Fibroblast of skin of scalp (primary cell): ENCODE measurements at regions not wholly inside any gene's neighbourhood (a gene's known extent, or its start where the extent isn't known, plus 50 kb on each side); places are given as distances from the start of the nearest gene placed in this dataset.
A peak's percentile ranks its signal among the peaks of the same experiment; 100 is the strongest.
"Not testable (repeated sequence)": the region's sequence is repeated elsewhere in the genome, so short reads cannot be mapped to it uniquely, and the experiment has no call there.

Source experiments
- DNase-seq: peaks from one replicate; pipeline ENCODE4 v3.0.0-alpha.2; 2013

DNA sequence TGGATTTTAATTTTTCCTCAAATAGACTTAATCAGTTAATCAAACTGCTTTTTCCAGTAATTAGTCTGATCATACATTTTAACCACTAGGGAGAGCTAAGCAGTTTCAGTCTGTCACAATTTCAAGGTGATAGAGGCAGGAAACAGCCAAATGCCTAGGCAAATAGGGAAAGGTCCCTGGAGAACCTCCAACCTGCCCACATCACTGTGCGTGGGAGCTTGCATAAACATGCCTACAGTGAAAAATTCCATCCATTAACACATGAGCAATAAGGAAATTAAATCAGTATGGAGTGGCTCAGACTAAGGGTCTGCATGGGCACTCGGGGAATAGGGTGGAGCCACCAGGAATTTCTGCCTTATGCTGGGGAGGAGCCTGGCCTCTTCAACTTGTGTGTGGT is 74.6 kb downstream of the AASDHPPT start:
- peak; percentile 24 for DNase-seq

DNA sequence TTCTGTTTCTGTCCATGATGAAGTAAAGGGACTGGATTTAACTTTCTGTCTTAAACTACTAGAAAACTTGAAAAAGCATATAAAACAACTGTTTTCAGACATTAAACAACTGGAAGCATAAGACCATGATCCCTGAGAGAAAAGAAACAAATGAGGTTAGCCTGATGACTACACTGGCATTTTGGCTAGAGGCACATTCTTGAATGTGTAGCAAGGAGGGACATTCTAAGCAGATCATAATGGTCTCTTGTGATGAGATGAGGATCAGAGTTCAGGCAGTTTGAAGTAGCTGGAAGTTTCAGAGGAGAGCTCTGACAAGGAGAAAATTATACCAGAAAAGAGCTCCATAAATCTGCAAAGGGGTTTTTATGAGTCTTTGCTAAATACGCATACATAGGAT is 75.4 kb downstream of the AASDHPPT start:
- DNase-seq, result peak; percentile 11

DNA sequence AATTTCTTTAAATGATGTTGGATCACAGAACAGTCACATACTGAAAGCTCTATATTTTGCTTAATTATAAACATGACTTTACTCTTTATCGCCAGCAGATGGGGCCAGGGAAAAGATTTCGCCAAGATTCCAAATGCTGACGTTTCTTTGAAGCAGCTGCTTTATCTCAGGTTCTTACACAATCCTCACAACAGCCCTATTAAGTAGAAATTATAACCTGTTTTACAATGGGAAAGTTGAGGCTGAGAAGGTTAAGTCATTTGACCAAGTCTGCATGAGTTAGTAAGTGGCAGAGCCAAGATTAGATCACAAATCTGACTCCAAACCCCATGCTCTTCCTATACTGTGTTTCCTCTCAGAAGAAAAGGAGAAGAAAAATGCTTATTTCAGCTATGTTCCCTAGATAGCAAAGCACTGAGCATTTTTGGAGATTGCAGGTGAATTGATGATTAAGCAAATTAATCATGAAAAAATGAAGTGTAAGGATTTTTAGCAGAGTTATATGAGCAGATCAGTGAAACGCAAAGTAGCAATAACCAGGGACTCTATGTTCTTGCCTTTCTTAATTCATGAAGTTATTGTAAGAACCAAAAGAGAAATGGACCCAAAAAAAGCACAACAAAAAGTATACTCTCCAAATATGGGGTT is 79.0 kb downstream of the AASDHPPT start:
- peak; percentile 53 for DNase-seq

DNA sequence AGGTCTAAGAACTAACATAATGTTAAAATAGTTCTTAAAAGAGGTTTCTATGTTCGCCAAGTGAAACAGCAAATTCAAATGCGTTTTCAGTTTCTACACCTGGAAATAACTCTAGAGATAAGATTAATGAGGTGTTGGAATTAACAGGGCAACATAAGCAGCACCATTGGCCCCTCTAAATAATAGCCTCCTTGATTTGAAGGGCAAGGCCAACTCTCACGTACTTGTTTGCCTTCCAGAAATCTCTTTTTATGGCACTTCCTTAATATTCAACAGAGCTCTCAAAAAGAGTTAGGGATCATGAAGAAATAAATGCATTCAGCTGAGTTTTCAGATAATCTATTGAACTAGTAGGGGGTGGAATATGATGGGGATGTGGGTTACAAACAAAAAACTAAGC is 80.9 kb downstream of the AASDHPPT start:
- no peak for DNase-seq

DNA sequence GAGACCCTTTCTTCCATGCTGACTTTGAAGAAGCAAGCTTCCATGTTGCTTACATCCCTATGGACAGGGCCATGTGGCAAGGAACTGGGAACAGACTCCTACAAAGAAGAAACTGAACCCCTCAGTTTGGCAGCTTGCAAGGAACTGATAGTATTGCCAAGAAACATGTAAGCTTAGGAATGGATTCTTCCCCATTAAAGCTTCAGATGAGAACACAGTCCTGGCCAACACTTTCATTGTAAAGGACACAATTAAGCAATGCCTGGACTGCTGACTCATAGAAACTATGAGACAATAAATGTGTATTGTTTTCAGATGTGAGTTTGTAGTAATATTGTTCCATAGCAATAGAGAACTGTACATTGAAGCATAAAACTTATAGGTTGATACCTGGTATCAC is 82.4 kb downstream of the AASDHPPT start:
- no peak for DNase-seq

DNA sequence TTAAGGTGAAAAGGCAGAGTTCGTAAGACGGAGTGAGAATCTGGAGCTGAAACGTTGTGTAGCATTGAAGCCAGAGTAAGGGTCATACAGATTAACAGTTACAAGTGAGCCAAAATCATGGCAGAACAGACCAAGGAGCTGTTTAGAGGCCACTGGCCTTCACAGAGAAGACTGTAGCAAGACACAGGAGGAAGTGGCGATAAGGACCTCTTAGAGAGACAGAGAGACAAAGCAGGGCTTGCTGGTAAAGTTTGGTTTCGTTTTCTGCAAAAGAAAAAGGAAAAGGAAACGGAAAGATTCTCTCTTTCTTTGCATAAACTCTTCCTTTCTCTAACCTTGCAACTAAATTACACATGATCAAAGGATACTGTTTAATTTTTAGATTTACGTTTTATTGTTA is 83.0 kb downstream of the AASDHPPT start:
- no peak for DNase-seq

DNA sequence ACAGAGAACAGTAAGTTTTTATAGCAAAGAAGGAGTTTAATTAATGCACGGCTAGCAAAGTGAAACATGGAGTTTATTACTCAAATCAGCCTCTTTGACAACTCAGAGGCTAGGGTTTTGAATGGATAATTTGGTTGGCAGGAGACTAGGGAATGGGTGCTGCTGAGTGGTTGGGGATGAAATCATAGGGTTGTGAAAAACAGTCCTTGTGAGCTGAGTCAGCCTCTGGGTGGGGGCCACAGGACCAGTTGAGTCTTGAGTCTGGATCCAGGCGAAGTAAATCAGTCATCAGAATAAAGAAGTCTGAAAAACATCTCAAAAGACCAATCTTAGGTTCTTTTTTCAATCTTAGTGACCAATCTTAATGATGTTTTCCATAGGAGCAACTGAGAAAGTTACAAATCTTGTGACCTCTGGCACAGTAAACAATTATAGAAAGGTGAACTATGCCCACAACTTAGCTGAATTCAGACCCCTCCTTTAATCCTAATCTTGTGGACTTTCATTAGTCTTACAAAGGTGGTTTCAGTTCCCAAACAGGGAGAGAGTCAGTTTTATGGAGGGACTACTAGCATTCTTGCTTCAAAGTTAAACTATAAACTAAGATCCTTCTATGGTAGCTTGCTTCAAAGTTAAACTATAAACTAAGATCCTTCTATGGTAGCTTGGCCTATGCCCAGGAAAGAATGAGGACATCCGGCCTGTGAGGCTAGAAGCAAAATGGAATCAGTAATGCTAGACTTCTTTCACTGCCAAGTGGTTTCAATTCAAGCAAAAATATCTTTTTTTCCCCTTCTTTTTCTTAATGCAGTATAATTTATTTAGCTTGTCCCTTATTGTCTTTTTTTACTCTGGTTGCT is 84.5 kb downstream of the AASDHPPT start:
- no peak for DNase-seq

DNA sequence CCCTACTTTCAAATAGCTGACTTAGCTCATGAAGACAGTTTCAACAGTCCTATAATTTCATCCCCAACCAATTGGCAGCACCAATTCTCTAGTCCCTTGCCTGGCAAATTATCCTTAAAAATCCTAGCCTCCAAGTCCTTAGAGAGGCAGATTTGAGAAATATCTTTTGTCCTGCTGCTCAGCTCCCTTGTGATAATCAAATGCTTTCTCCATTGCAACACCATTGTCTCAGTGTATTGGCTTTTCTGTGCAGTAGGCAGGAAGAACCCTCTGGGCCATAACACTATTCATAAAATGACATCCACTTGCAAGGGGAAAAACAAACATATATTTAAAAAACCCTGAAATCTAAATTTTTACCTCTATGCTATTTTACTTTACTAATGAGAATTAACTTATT is 89.6 kb downstream of the AASDHPPT start:
- DNase-seq, result no peak

DNA sequence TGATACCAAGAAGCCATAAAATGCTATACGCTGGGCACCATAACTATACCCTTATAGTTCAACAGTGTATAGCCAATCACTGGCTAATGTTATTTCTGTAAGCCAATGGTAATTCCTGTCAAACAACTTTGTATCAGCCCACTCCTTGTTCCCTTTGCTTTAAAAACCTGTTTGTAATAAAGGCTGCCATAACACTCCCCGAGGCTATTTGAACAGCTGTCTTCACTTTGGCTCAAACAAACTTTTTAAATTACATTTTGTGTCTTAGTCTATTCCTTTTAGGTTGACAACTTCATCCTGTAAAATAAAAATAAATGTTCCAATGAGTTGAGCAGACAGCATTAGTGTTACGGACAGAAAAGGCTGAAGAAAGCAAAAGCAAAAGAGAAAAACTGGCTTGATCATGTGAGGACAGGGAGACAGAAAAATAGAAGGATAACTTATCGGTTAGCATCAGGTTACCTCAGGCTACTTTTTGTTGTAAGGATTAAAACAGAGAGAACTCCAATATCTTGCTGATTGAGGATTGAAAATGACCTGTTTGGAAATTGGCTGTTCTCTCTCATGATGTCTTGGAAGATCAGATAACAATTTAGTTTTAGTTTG is 95.0 kb downstream of the AASDHPPT start:
- DNase-seq, result peak; percentile 32

DNA sequence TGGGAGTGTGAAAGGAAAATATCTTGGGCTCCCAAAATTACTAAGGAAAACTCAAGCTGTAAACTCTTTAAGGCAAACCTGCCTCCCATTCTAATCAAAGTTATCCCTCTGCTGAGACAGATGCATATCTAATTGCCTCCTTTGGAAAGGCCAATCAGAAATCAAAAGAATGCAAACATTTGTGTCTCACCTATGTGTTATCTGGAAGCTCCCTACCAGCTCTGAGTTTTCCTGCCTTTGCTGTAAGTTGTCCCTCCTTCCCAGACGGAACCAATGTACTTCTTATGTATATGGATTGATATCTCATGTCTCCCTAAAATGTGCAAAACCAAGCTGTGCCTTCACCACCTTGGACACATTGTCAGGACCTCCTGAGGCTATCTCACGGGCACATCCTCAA is 95.8 kb downstream of the AASDHPPT start:
- DNase-seq, result no peak

DNA sequence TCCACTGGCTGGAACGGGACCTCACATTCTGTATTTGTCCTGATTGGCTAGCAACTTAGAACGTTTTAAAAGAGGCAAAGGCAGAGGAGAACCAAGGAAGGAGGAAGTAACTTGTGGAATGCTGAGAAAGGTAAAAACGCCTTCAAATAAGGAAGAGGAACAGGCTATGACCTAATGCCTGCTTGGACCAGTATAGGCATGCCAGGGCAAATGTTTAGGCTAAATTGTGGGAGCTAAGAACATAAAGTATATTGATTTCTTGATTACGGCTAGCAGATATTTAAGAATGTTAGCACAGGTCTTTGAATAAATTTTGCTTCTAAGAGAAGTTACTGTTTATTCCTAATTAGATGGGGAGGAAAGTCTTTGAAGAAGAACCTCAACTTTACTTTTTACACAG is 96.5 kb downstream of the AASDHPPT start:
- not testable (repeated sequence) for DNase-seq

DNA sequence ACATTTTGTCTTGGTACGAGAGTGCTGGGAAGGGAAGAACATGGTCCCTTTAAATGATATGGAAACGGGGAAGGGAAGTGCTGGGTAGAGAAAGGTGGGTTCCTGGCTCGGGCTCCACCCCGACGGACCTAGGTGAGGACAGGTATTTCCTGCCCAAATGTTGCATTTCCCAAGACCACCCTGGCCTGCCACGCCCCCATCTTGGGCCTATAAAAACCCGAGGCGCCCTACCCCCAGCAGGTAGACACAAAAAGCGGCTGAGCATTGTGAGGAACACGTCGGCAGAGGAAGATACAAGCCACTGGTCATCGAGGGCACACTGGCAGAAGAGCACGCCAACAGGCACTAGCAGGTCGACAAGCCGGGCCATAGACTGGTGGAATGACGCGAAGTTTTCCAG is 99.4 kb downstream of the AASDHPPT start:
- DNase-seq, result no peak

DNA sequence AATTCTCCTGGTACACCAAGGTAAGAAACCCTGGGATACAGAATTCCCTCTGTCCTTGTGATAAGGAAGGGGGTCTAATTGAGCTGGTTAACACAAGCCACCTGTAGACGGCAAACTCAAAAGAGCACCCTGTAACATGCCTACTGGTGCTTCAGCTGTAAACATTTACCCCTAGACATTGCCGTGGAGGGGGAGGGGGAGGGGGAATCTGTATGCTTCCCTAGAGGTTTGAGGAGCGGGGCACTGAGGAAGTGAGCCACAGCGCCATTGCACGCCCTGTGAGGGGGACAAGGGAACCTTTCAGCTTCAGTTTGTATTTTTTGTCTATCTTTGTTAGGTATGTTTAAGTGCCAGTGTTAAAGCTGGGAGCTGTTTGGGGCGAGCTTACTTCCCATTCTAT is 99.8 kb downstream of the AASDHPPT start:
- DNase-seq, result no peak

DNA sequence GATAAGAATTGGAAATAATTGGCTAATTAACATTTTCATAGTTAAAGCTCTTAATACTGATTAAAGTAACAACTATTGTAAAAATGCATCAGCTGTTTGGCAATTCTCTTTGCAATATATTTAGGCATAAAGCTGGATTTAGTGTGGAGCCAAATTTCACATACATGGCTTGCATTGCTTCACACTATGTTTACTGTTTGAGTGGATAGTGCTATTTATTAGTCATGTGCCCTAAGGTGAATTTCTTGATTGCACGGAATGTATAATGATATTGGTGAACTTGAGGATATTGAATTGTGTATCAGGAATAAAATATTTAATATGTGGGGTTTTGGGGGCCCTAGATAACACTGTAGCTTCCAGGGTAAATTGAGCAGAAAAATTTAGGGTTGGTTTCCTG is 100.9 kb downstream of the AASDHPPT start:
- no peak for DNase-seq

DNA sequence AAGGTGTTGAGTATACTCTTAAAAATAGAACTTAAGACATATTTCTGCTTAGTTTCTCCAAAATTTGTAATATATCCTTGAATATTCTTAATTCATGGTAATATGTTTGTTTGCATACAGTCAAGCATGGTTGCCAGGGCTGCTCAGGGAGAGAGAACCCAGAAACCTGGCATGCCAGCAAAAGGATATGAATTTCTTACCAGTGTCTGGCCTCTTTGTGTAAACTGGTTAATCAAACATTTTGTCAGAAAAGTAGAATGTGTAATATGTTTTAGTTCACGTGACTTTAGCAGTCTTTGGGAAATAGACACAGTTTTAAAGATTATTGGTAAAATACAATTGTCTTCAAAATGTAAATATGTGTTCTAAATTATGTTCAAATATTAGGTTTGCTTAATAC is 101.6 kb downstream of the AASDHPPT start:
- DNase-seq, result no peak

DNA sequence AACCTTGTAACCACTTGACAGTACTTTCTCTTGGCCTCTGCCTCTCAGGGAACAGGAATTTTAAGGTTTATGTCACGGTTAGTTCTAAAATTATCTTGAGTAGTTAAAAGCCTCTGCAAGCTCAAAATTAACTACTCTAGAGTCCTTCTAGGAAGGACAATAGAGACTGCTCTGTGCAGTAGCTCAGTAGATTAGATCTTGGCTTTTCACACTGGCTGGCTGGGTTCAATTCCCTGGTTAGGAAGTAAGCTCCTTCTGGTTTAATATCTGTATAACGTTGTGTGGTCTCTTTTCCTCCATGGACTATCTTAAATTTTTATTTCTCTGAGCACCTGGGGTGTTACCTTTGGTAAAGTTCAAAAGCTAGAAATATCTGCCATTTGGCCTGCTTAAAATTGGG is 109.2 kb downstream of the AASDHPPT start:
- DNase-seq, result no peak

DNA sequence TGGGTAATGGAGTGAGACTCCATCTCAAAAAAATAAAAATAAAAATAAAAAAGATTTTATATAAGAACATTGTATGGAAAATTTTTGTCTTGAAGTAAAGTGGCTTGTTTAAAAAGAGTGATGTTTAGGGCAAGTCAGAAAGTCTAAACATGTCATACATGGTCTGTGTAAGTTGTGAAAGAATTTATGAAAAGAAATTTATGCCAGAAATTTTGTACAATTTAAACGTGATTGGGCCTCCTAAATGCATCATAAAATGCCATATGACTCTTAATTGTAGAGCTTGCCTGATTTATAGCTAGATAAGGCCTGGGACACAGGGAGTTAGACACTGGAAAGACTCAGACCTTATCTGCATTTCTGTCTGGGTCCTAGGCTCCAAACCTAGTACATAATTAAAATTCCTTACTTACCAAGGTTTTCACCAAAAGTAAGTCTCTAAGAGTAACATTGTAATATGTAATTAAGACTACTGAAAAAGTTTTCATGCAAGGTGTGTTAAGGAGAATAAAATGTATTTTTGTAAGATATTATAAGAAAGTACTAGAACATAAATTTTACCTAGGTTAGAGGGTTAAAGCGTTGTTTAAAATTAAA is 110.5 kb downstream of the AASDHPPT start:
- DNase-seq, result no peak

DNA sequence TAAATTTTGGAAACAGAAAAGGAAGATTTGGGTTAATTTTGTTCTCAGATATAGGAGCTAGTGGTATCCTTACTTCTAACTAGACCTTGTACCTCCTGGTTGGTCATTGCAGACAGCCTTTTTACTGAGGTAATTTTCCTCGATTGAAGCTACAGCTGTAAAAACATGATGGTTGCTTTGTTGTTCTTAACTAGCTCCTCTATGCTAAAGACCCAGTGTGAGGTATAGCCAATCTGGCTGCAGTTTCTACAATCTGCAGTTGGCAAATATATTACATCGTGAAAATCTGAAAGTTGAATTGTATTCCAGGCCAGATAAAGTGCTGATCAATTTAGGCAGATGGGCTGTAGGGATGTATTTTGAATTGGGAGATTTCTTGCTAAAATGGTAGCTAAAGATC is 116.5 kb downstream of the AASDHPPT start:
- DNase-seq, result no peak

DNA sequence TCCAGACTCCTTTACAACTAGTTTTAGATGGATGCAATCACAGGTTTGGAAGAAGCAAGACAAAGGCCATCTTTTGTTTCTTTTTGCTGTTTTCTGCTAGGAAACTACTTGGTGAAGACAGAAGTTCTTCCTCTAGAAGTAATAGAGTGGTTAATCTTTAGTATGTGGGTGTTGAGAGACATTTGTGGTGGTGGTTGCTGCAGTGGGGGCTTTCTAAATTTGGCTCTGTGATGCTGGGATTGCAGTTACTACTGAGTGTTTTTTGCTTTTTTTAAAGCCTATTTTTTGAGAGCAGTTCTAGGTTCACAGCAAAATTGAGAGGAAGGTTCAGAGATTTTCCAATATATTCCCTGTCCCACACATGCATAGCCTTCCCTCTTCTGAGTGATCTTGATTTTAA is 120.0 kb downstream of the AASDHPPT start:
- no peak for DNase-seq

DNA sequence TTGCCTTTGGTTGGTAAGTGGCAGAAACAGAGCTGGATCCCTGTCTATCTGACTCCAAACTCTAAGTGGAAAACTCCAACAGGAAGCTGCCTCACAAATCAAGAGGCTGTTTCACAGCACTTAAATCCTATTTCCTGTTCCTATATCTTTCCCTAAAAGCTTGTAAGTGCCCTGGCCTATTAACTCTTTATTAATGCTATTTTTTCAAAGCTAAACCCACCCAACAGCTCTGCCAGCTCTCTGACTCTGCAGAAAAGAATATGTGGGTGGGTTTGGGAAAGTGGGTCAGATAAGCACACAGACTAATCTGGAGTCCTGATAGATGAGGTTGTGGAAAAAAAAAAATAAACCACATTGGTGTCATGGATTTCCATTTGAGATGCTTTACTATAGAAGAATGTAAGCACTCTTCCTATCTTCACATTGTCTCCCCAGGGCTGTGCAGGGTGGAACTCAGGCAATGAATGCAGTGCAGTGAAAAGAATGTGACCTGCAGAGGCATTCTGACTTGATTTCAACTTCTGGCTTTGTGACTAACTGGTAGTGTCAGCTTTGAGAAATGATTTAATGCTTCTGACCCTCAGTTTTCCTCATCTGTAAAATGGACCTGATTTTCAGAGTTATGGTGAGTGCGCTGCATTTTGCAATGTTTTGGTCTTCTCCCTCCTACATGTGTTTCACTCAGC is 125.6 kb downstream of the AASDHPPT start:
- DNase-seq, result peak; percentile 11

DNA sequence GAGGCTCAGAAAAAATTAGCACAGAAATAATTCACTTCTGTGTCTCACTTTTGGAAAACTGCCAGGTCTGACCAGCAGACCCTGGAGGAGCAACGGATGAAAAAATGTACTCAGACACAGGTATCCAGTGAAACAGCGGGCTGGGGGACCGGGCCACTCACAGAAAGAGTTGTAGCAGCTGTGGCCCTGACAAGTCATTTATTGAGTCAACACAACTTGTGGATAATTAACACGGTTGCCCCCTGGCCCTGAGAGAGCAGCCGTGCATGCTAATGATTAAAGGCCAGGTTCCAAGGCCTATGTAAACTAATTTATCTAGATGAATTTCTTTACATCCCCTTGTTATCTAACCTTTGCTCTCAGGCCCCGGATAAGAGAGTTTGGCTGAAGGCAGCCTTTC is 131.3 kb downstream of the AASDHPPT start:
- DNase-seq, result no peak

DNA sequence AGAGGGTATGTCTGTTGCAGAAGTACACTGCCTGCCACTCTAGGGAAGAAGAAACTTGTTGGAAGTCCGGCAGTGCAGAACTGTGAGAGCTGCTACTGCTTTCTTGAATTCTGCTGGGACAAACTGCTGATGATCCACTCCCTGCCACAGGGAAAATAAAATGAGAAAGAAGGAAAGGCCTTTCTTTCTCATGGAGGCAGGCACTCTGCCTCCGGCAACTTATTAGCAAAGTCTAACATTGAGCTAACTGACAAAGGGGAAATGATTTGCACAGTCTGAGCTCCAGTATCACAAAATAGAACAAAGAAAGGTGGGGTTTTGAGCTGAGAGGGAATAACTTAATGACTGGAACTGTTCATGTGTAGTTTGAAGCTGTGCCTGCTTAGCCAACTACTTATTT is 134.6 kb downstream of the AASDHPPT start:
- no peak for DNase-seq

DNA sequence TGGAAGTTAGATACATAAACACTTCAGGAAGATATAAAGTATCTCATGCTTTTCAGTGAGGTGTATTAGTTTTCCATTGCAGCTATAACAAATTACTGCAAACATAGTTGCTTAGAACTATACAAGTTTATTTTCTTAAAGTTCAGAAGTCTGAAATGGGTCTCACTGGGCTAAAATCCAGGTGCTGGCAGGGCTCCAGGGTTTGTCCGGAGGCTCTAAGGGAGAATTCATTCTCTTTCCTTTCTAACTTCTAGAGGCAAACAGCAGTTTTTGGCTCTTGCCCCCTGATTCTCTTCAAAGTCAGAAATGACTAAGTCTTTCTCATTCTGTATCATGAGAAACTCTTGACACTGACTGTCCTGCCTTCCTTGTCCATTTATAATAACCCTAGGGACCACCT is 138.8 kb downstream of the AASDHPPT start:
- no peak for DNase-seq
